Tibial nerve (tissue), 4 donors: ENCODE measurements at regions not wholly inside any gene's neighbourhood (a gene's known extent, or its start where the extent isn't known, plus 50 kb on each side); places are given as distances from the start of the nearest gene placed in this dataset.

Experiments used
- DNase-seq, 2 donors: peaks; one replicate each; pipeline ENCODE4 v3.0.0-alpha.2; 2019; ENCODE audit warnings: low spot score in 2 of 2
- H3K27ac ChIP-seq, 4 donors: fragments of 200-600 bp; sonication (generic) in 3 of 4; one replicate each; pipeline ENCODE4 v1.5.1; 2017 to 2019; ENCODE audit warnings: mild to moderate bottlenecking in 1 of 4
- H3K27me3 ChIP-seq, 2 donors: fragments of 200-600 bp; sonication (generic) in 1 of 2; one replicate each; pipeline versions ENCODE4 v1.5.1 to v1.6.0; 2017 to 2019
- H3K36me3 ChIP-seq, 3 donors: fragments of 200-600 bp; sonication (generic); one replicate each; pipeline ENCODE4 v1.5.1; 2018 to 2019
- H3K4me1 ChIP-seq, 4 donors: fragments of 200-600 bp; sonication (generic) in 3 of 4; one replicate each; pipeline ENCODE4 v1.5.1; 2017 to 2019
- H3K4me3 ChIP-seq, 4 donors: fragments of 200-600 bp; sonication (generic) in 3 of 4; one replicate each; pipeline ENCODE4 v1.5.1; 2017 to 2019; ENCODE audit warnings: mild to moderate bottlenecking in 1 of 4, moderate library complexity in 1 of 4
- H3K9me3 ChIP-seq, 4 donors: fragments of 200-600 bp; sonication (generic) in 3 of 4; one replicate each; pipeline ENCODE4 v1.5.1; 2017 to 2019
- CTCF ChIP-seq, 5 experiments: fragments of 200-600 bp in 3 of 5; fragments of 450-650 bp in 2 of 5; sonication (generic) in 3 of 5; IDR thresholded peaks; one replicate each; pipeline ENCODE4 v1.5.1; 2016 to 2019; ENCODE audit warnings: antibody characterized with exemption in 5 of 5, mild to moderate bottlenecking in 3 of 5, moderate library complexity in 2 of 5
- EP300 ChIP-seq, 2 donors: sonication (generic); formaldehyde crosslinking; IDR thresholded peaks; one replicate each; pipeline ENCODE4 v1.6.1; 2017; ENCODE audit warnings: antibody characterized with exemption in 2 of 2, mild to moderate bottlenecking in 1 of 2
- POLR2A ChIP-seq, 2 donors: fragments of 450-650 bp; IDR thresholded peaks; one replicate each; pipeline ENCODE4 v1.6.1; 2017; ENCODE audit warnings: antibody characterized with exemption in 2 of 2, mild to moderate bottlenecking in 2 of 2, moderate library complexity in 2 of 2
- WGBS, 2 donors: methylation state at CpG; one replicate each; pipeline ENCODE4 v1.1.5; 2018; 5-methylcytosine and 5-hydroxymethylcytosine counted together

GRCh38 chr6:79861023-79861422 is 86.3 kb downstream of the ELOVL4 start:
- Histone ChIP-seq H3K27ac (no peak overlapping the region), H3K27me3 (no peaks in the 10 kb centered on the region), H3K4me3 (no peak overlapping the region), H3K4me1 (no peaks in the 10 kb centered on the region), H3K9me3 (no peaks in the 10 kb centered on the region), H3K36me3 (no peaks in the 10 kb centered on the region)
- WGBS, 2 donors: 73 to 80% methylated on average over 7 of the region's 7 CpGs
- TF ChIP-seq CTCF (IDR thresholded peaks at IDR 0.05) (no peak), EP300 (IDR thresholded peaks at IDR 0.05) (no peak), POLR2A (IDR thresholded peaks at IDR 0.05) (no peak)
- no peak for DNase-seq

- H3K27ac ChIP-seq: no peak overlapping the region
- WGBS, 2 donors: 90 to 100% methylated on average over 1 of the region's 1 CpG
- no peaks in the 10 kb centered on the region for H3K4me1 ChIP-seq
- DNase-seq: no peak
- TF ChIP-seq CTCF (IDR thresholded peaks at IDR 0.05): no peak
- no peak for TF ChIP-seq EP300 (IDR thresholded peaks at IDR 0.05)
- TF ChIP-seq POLR2A (IDR thresholded peaks at IDR 0.05): no peak
- H3K4me3 ChIP-seq: no peak overlapping the region
- no peaks in the 10 kb centered on the region for H3K9me3 ChIP-seq
- H3K27me3 ChIP-seq: no peaks in the 10 kb centered on the region
- no peaks in the 10 kb centered on the region for H3K36me3 ChIP-seq
Observed at GRCh38 chr6:79847426-79847825, 99.9 kb downstream of the ELOVL4 start.

- Histone ChIP-seq H3K4me1 (no peaks in the 10 kb centered on the region), H3K27me3 (no peaks in the 10 kb centered on the region), H3K27ac (no peak overlapping the region), H3K9me3 (no peaks in the 10 kb centered on the region), H3K36me3 (no peaks in the 10 kb centered on the region), H3K4me3 (no peak overlapping the region)
- DNase-seq: no peak
- TF ChIP-seq POLR2A (IDR thresholded peaks at IDR 0.05) (no peak), EP300 (IDR thresholded peaks at IDR 0.05) (no peak), CTCF (IDR thresholded peaks at IDR 0.05) (no peak)
- WGBS, 2 donors: 89 to 94% methylated on average over 3 of the region's 3 CpGs
Observed at GRCh38 chr6:79842376-79843040, 104.8 kb downstream of the ELOVL4 start.

GRCh38 chr6:79841577-79842375 is 105.6 kb downstream of the ELOVL4 start:
- Histone ChIP-seq H3K4me3 (no peak overlapping the region), H3K27me3 (no peaks in the 10 kb centered on the region), H3K9me3 (no peaks in the 10 kb centered on the region), H3K4me1 (no peaks in the 10 kb centered on the region), H3K27ac (no peak overlapping the region), H3K36me3 (no peaks in the 10 kb centered on the region)
- DNase-seq: no peak
- WGBS, 2 donors: 66 to 69% methylated on average over 4 of the region's 4 CpGs
- TF ChIP-seq CTCF (IDR thresholded peaks at IDR 0.05): no peak
- TF ChIP-seq POLR2A (IDR thresholded peaks at IDR 0.05): no peak
- TF ChIP-seq EP300 (IDR thresholded peaks at IDR 0.05): no peak

GRCh38 chr6:79838851-79839250 is 108.5 kb downstream of the ELOVL4 start:
- H3K9me3 ChIP-seq: no peaks in the 10 kb centered on the region
- H3K36me3 ChIP-seq: no peaks in the 10 kb centered on the region
- no peaks in the 10 kb centered on the region for H3K4me1 ChIP-seq
- no peak for DNase-seq
- H3K27ac ChIP-seq: no peak overlapping the region
- no peaks in the 10 kb centered on the region for H3K27me3 ChIP-seq
- no peak for TF ChIP-seq POLR2A (IDR thresholded peaks at IDR 0.05)
- no peak for TF ChIP-seq EP300 (IDR thresholded peaks at IDR 0.05)
- TF ChIP-seq CTCF (IDR thresholded peaks at IDR 0.05): no peak
- H3K4me3 ChIP-seq: no peak overlapping the region
